KBM-7 (cell line): ENCODE measurements at regions not wholly inside any gene's neighbourhood (a gene's known extent, or its start where the extent isn't known, plus 50 kb on each side); places are given as distances from the start of the nearest gene placed in this dataset.

ENCODE experiments used
- DNase-seq: peaks from one replicate; pipeline ENCODE4 v3.0.0-alpha.2; 2015
- in situ Hi-C: fragments of 300-500 bp; cut with MboI; formaldehyde crosslinking; loops from 2 replicates; pipeline ENCODE4 v1.14.3; 2020; ENCODE audit warnings: low sequenced_read_pairs, low pct_unique_long_range_greater_than_20kb, mixed read lengths

DNA sequence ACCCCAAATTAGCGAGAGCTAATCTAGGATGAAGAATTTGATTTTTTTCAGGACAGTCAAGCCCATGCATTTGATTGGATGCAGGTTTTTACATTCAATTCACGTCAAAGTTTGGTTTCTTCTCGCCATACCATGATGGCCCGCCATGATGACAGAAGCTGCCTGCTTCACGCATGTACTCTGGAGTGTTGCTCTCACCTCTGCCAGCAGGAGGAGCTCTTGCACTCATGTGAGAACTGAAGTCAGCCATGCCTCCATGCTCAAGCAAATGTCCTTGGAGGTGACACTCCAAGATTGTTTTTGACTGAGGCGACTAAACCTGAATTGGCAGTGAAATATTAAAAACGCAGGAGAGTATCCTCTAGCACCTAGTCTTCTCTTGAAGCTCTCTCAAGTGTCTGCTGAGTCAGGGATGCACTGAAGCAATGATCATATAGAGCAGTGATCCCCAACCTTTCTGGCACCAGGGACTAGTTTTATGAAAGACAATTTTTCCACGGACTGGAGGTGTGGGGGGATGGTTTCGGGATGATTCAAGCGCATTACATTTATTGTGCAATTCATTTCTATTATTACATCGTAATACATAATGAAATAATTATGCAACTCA lies 120.9 kb downstream of the SAMMSON start:
- peak; percentile 66 for DNase-seq
- in situ Hi-C loops: no loop called here

- in situ Hi-C loops: no loop called here
These were observed 127.7 kb downstream of the SAMMSON start for GRCh38 chr3:70127192-70127591.

DNA sequence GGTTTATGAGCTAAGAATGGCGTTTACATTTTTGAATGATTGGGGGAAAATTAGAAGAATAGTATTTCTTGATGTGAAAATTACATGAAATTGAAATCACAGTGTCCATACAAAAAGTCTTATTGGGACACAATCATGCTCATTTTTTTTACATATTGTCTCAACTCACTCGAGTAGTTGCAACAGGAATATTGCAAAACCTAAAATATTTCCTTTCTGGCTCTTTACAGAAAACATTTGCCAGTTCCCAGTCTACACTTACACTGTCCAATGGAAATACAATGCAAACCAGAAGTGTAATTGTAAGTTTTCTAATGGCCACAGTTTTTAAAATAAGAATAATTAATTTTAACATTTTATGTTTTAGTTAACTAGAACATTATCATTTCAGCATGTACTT lies 137.8 kb downstream of the SAMMSON start:
- no peak for DNase-seq
- in situ Hi-C loops: no loop called here

More at GRCh38 chr3:70127192-70127591, 127.7 kb downstream of the SAMMSON start:
- DNase-seq: no peak

- DNase-seq: no peak
- in situ Hi-C loops: no loop called here
These were observed 139.1 kb downstream of the SAMMSON start for GRCh38 chr3:70138606-70139005.
